HEK293 (cell line): ENCODE measurements at regions not wholly inside any gene's neighbourhood (a gene's known extent, or its start where the extent isn't known, plus 50 kb on each side); places are given as distances from the start of the nearest gene placed in this dataset.

ENCODE experiments used
- CTCF ChIA-PET: fragments of 350-600 bp; formaldehyde crosslinking; extraction: SDS; loops from one replicate; lab custom pipeline; 2021; ENCODE audit warnings: antibody characterized with exemption; lab: Yijun Ruan, JAX
- POLR2A ChIA-PET: fragments of 300-600 bp; formaldehyde crosslinking; extraction: SDS; loops from one replicate; lab custom pipeline; 2020; ENCODE audit warnings: antibody characterized with exemption, inconsistent platforms; lab: Yijun Ruan, JAX
- H3K27ac ChIP-seq: fragments of 200-500 bp; sonication (Bioruptor generic); 2 replicates; pipeline ENCODE4 v1.5.1; 2014; ENCODE audit warnings: low read depth, low read length, control low read depth, inconsistent platforms; ENCODE audit errors: extremely low read depth
- H3K36me3 ChIP-seq, 2 experiments: fragments of 200-500 bp in 1 of 2; sonication (Bioruptor generic) in 1 of 2; 1 replicate in 1 of 2; 2 replicates in 1 of 2; pipeline ENCODE4 v1.5.1; 2014 to 2017; ENCODE audit warnings: inconsistent platforms in 2 of 2, low read length in 2 of 2; ENCODE audit not compliant: control insufficient read depth in 2 of 2, insufficient read depth in 1 of 2
- H3K4me1 ChIP-seq: fragments of 200-500 bp; sonication (Bioruptor generic); 2 replicates; pipeline ENCODE4 v1.5.1; 2014; ENCODE audit warnings: mild to moderate bottlenecking, low read length, inconsistent platforms; ENCODE audit not compliant: control insufficient read depth, insufficient read depth
- H3K4me3 ChIP-seq: 2 replicates; pipeline ENCODE4 v1.5.1; 2011; ENCODE audit warnings: low read depth, mild to moderate bottlenecking, control low read depth, low read length, moderate library complexity
- H3K9me3 ChIP-seq: fragments of 200-500 bp; sonication (Bioruptor generic); 2 replicates; pipeline ENCODE4 v1.5.1; 2014; ENCODE audit warnings: low read depth, low read length, inconsistent platforms; ENCODE audit not compliant: control insufficient read depth, insufficient read depth
- GLIS2 ChIP-seq: fragments of 450-650 bp; formaldehyde crosslinking; IDR thresholded peaks from 2 replicates; pipeline ENCODE4 v1.5.1; 2016; ENCODE audit warnings: missing biosample characterization, missing genetic modification characterization
- HIC1 ChIP-seq: fragments of 450-650 bp; formaldehyde crosslinking; IDR thresholded peaks from 2 replicates; pipeline ENCODE4 v1.5.1; 2016; ENCODE audit warnings: missing biosample characterization, missing genetic modification characterization
- KLF1 ChIP-seq: fragments of 450-650 bp; formaldehyde crosslinking; IDR thresholded peaks from 2 replicates; pipeline ENCODE4 v1.5.1; 2016; ENCODE audit warnings: missing biosample characterization, missing genetic modification characterization
- MEIS1 ChIP-seq: sonication (generic); formaldehyde crosslinking; IDR thresholded peaks from 2 replicates; pipeline ENCODE4 v1.8.1; 2022; ENCODE audit warnings: missing genetic modification reagents, mild to moderate bottlenecking, borderline replicate concordance
- PRDM2 ChIP-seq: fragments of 450-650 bp; formaldehyde crosslinking; IDR thresholded peaks from 2 replicates; pipeline ENCODE4 v1.5.1; 2016; ENCODE audit warnings: missing biosample characterization, missing genetic modification characterization, borderline replicate concordance
- PRDM4 ChIP-seq: fragments of 450-650 bp; formaldehyde crosslinking; IDR thresholded peaks from 2 replicates; pipeline ENCODE4 v1.5.1; 2017; ENCODE audit warnings: missing biosample characterization, missing genetic modification characterization
- ZBTB1 ChIP-seq: fragments of 450-650 bp; formaldehyde crosslinking; IDR thresholded peaks from 2 replicates; pipeline ENCODE4 v1.5.1; 2016; ENCODE audit warnings: missing biosample characterization, missing genetic modification characterization
- ZBTB21 ChIP-seq: fragments of 450-650 bp; formaldehyde crosslinking; IDR thresholded peaks from 2 replicates; pipeline ENCODE4 v1.5.1; 2017; ENCODE audit warnings: missing biosample characterization, missing genetic modification characterization
- ZNF18 ChIP-seq: fragments of 450-650 bp; formaldehyde crosslinking; IDR thresholded peaks from 2 replicates; pipeline ENCODE4 v1.5.1; 2016; ENCODE audit warnings: missing biosample characterization, missing genetic modification characterization
- ZNF37A ChIP-seq: fragments of 450-650 bp; IDR thresholded peaks from 2 replicates; pipeline ENCODE4 v1.5.1; 2018; ENCODE audit warnings: missing biosample characterization, missing genetic modification characterization
- ZNF521 ChIP-seq: fragments of 450-650 bp; formaldehyde crosslinking; IDR thresholded peaks from 2 replicates; pipeline ENCODE4 v1.5.1; 2017; ENCODE audit warnings: missing biosample characterization, mild to moderate bottlenecking, missing genetic modification characterization
- ZNF548 ChIP-seq: fragments of 450-650 bp; formaldehyde crosslinking; IDR thresholded peaks from 2 replicates; pipeline ENCODE4 v1.5.1; 2016; ENCODE audit warnings: missing biosample characterization, missing genetic modification characterization
- ZNF549 ChIP-seq: fragments of 450-650 bp; IDR thresholded peaks from 2 replicates; pipeline ENCODE4 v1.5.1; 2018; ENCODE audit warnings: missing biosample characterization, missing genetic modification characterization, mild to moderate bottlenecking, inconsistent platforms, moderate library complexity
- ZNF580 ChIP-seq: fragments of 450-650 bp; formaldehyde crosslinking; IDR thresholded peaks from 2 replicates; pipeline ENCODE4 v1.5.1; 2016; ENCODE audit warnings: missing biosample characterization, missing genetic modification characterization
- ZNF610 ChIP-seq: fragments of 450-650 bp; formaldehyde crosslinking; IDR thresholded peaks from 2 replicates; pipeline ENCODE4 v1.5.1; 2016; ENCODE audit warnings: missing biosample characterization, missing genetic modification characterization, borderline replicate concordance
- ZNF677 ChIP-seq: fragments of 450-650 bp; IDR thresholded peaks from 2 replicates; pipeline ENCODE4 v1.5.0; 2018; ENCODE audit warnings: missing biosample characterization, mild to moderate bottlenecking, missing genetic modification characterization, moderate library complexity
- ZNF768 ChIP-seq: fragments of 450-650 bp; formaldehyde crosslinking; IDR thresholded peaks from 2 replicates; pipeline ENCODE4 v1.5.1; 2018; ENCODE audit warnings: missing biosample characterization, mild to moderate bottlenecking, missing genetic modification characterization
- TF ChIP-seq, protein P1 (sequence below): fragments of 450-650 bp; formaldehyde crosslinking; IDR thresholded peaks from 2 replicates; pipeline ENCODE4 v1.5.1; 2016; ENCODE audit warnings: missing biosample characterization, missing genetic modification characterization, low read depth
- TF ChIP-seq, protein P2 (sequence below): fragments of 450-650 bp; formaldehyde crosslinking; IDR thresholded peaks from 2 replicates; pipeline ENCODE4; 2016; ENCODE audit warnings: missing biosample characterization, missing genetic modification characterization

GRCh38 chr10:129194181-129194870 lies 272.7 kb upstream of the MGMT start:
- Histone ChIP-seq H3K36me3 (no peaks in the 10 kb centered on the region), H3K27ac (no peak overlapping the region), H3K9me3 (no peaks in the 10 kb centered on the region), H3K4me3 (no peak overlapping the region), H3K4me1 (no peaks in the 10 kb centered on the region)
- ChIA-PET CTCF (no interaction called here), POLR2A (no interaction called here)
- no peak for TF ChIP-seq HIC1 (tag by site-specific recombination)
- TF ChIP-seq ZNF610, result no peak
- TF ChIP-seq, protein P1, sequence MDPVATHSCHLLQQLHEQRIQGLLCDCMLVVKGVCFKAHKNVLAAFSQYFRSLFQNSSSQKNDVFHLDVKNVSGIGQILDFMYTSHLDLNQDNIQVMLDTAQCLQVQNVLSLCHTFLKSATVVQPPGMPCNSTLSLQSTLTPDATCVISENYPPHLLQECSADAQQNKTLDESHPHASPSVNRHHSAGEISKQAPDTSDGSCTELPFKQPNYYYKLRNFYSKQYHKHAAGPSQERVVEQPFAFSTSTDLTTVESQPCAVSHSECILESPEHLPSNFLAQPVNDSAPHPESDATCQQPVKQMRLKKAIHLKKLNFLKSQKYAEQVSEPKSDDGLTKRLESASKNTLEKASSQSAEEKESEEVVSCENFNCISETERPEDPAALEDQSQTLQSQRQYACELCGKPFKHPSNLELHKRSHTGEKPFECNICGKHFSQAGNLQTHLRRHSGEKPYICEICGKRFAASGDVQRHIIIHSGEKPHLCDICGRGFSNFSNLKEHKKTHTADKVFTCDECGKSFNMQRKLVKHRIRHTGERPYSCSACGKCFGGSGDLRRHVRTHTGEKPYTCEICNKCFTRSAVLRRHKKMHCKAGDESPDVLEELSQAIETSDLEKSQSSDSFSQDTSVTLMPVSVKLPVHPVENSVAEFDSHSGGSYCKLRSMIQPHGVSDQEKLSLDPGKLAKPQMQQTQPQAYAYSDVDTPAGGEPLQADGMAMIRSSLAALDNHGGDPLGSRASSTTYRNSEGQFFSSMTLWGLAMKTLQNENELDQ (tag by site-specific recombination), result no peak
- TF ChIP-seq GLIS2 (tag by site-specific recombination), result no peak
- TF ChIP-seq MEIS1, result no peak
- no peak for TF ChIP-seq ZBTB1 (tag by site-specific recombination)
- no peak for TF ChIP-seq ZNF548 (tag by site-specific recombination)
- TF ChIP-seq ZNF37A, result no peak
- TF ChIP-seq, protein P2, sequence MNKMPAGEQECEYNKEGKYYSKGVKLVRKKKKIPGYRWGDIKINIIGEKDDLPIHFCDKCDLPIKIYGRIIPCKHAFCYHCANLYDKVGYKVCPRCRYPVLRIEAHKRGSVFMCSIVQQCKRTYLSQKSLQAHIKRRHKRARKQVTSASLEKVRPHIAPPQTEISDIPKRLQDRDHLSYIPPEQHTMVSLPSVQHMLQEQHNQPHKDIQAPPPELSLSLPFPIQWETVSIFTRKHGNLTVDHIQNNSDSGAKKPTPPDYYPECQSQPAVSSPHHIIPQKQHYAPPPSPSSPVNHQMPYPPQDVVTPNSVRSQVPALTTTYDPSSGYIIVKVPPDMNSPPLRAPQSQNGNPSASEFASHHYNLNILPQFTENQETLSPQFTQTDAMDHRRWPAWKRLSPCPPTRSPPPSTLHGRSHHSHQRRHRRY, result no peak
- no peak for TF ChIP-seq ZNF521 (tag by site-specific recombination)
- TF ChIP-seq ZNF768, result no peak
- no peak for TF ChIP-seq PRDM4 (tag by site-specific recombination)

GRCh38 chr10:129199826-129200225 lies 267.2 kb upstream of the MGMT start:
- POLR2A ChIA-PET, result no interaction called here
- Histone ChIP-seq H3K36me3 (no peaks in the 10 kb centered on the region), H3K27ac (no peak overlapping the region), H3K9me3 (no peaks in the 10 kb centered on the region), H3K4me1 (no peaks in the 10 kb centered on the region), H3K4me3 (no peak overlapping the region)
- CTCF ChIA-PET, result interaction anchor here (1.0 kb wide), 1 partner anchor 8 kb away, joined by 3 read pairs; no protein-coding TSS in a partner anchor
- TF ChIP-seq PRDM2 (tag by site-specific recombination) (no peak), ZNF549 (no peak), KLF1 (no peak), ZNF580 (tag by site-specific recombination) (no peak), ZNF677 (tag by site-specific recombination) (no peak), ZNF18 (tag by site-specific recombination) (no peak), ZBTB21 (tag by site-specific recombination) (no peak)
